B cell (primary cell): ENCODE measurements at regions not wholly inside any gene's neighbourhood (a gene's known extent, or its start where the extent isn't known, plus 50 kb on each side); places are given as distances from the start of the nearest gene placed in this dataset.

Experiments used
- ATAC-seq: fragments of 200-7000 bp; cut with Tn5 transposase; one replicate; pipeline ENCODE4 v1.10.0; 2021; ENCODE audit warnings: low read depth, mild to moderate bottlenecking, moderate number of reproducible peaks, moderate library complexity
- CTCF ChIA-PET: fragments of 350-600 bp; sonication (Branson Sonifier 250); formaldehyde crosslinking; loops from one replicate; lab custom pipeline; 2021; ENCODE audit warnings: antibody characterized with exemption, inconsistent platforms; lab: Charles Lee
- POLR2A ChIA-PET: fragments of 350-600 bp; sonication (Branson Sonifier 250); formaldehyde crosslinking; loops from one replicate; lab custom pipeline; 2021; ENCODE audit warnings: antibody characterized with exemption; lab: Charles Lee
- DNase-seq: peaks from one replicate; pipeline ENCODE4 v3.0.0; 2013
- H2AFZ ChIP-seq: 2 replicates; pipeline ENCODE4 v1.6.1; 2012; ENCODE audit warnings: mild to moderate bottlenecking, low read depth, low read length; ENCODE audit not compliant: insufficient read depth, poor library complexity, severe bottlenecking
- H3K27ac ChIP-seq, 2 donors: 1 replicate in 1 of 2; 2 replicates in 1 of 2; pipeline ENCODE4 v1.5.1; 2012 to 2013; ENCODE audit warnings: low read length in 2 of 2, mild to moderate bottlenecking in 2 of 2, moderate library complexity in 1 of 2
- H3K27me3 ChIP-seq, 4 experiments: fragments of 200-600 bp in 1 of 4; sonication (generic) in 1 of 4; replicated peaks in 1 of 4; 1 replicate in 2 of 4; 2 replicates in 2 of 4; pipeline versions ENCODE4 v1.6.1 to v1.7.0; 2013 to 2016; ENCODE audit warnings: low read length in 3 of 4, mild to moderate bottlenecking in 2 of 4, mixed read lengths in 1 of 4, moderate library complexity in 1 of 4; ENCODE audit not compliant: insufficient read depth in 4 of 4, control insufficient read depth in 3 of 4; ENCODE audit errors: control extremely low read depth in 1 of 4
- H3K36me3 ChIP-seq, 2 experiments: replicated peaks in 1 of 2; 1 replicate in 1 of 2; 2 replicates in 1 of 2; pipeline versions ENCODE4 v1.6.1 to v1.7.1; 2013; ENCODE audit warnings: low read length in 1 of 2; ENCODE audit not compliant: insufficient read depth in 2 of 2, control insufficient read depth in 1 of 2; ENCODE audit errors: control extremely low read depth in 1 of 2, extremely low read depth in 1 of 2
- H3K4me1 ChIP-seq, 2 donors: fragments of 200-600 bp in 1 of 2; sonication (generic) in 1 of 2; 1 replicate in 1 of 2; 2 replicates in 1 of 2; pipeline versions ENCODE4 v1.5.1 to v1.6.1; 2013 to 2017; ENCODE audit warnings: low read length in 2 of 2; ENCODE audit not compliant: control insufficient read depth in 2 of 2, insufficient read depth in 2 of 2
- H3K4me2 ChIP-seq: replicated peaks from 2 replicates; pipeline ENCODE3; 2012; ENCODE audit warnings: mild to moderate bottlenecking, low read depth, low read length; ENCODE audit not compliant: poor library complexity, severe bottlenecking
- H3K4me3 ChIP-seq, 5 experiments: fragments of 200-600 bp in 1 of 5; sonication (generic) in 1 of 5; 1 replicate in 3 of 5; 2 replicates in 2 of 5; pipeline versions ENCODE4 v1.5.1 to v1.7.0; 2011 to 2016; ENCODE audit warnings: low read length in 4 of 5, mild to moderate bottlenecking in 4 of 5, low read depth in 2 of 5, control low read depth in 1 of 5, moderate library complexity in 1 of 5; ENCODE audit not compliant: insufficient read depth in 1 of 5; ENCODE audit errors: control extremely low read depth in 1 of 5, extremely low read depth in 1 of 5
- H3K79me2 ChIP-seq: fragments of 200-600 bp; sonication (generic); one replicate; pipeline ENCODE4 v1.6.0; 2016; ENCODE audit warnings: low read length; ENCODE audit not compliant: control insufficient read depth, insufficient read depth
- H3K9ac ChIP-seq: fragments of 200-600 bp; sonication (generic); 2 replicates; pipeline ENCODE4 v1.6.1; 2017; ENCODE audit warnings: mild to moderate bottlenecking, low read length, moderate library complexity
- H3K9me3 ChIP-seq, 3 donors: one replicate each; pipeline versions ENCODE4 v1.6.1 to v1.7.1; 2013; ENCODE audit warnings: low read length in 2 of 3; ENCODE audit not compliant: control insufficient read depth in 2 of 3, insufficient read depth in 1 of 3; ENCODE audit errors: control extremely low read depth in 1 of 3
- H4K20me1 ChIP-seq: 2 replicates; pipeline ENCODE4 v1.6.0; 2012; ENCODE audit warnings: mild to moderate bottlenecking, low read length; ENCODE audit not compliant: insufficient read depth, control insufficient read depth, poor library complexity, severe bottlenecking
- H3K27ac Mint-ChIP-seq: one replicate; pipeline ENCODE4 v1.8.0; 2021; ENCODE audit warnings: mixed read lengths
- H3K27me3 Mint-ChIP-seq: one replicate; pipeline ENCODE4 v1.8.0; 2021; ENCODE audit warnings: mixed read lengths
- H3K4me1 Mint-ChIP-seq: one replicate; pipeline ENCODE4 v1.8.0; 2021; ENCODE audit warnings: mixed read lengths
- H3K4me3 Mint-ChIP-seq: one replicate; pipeline ENCODE4 v1.8.0; 2021; ENCODE audit warnings: mixed read lengths
- H3K9me3 Mint-ChIP-seq: one replicate; pipeline ENCODE4 v1.8.0; 2022; ENCODE audit warnings: mixed read lengths; ENCODE audit not compliant: insufficient read depth
- EZH2 ChIP-seq: IDR thresholded peaks from 2 replicates; pipeline ENCODE4 v1.6.1; 2012; ENCODE audit warnings: borderline replicate concordance, low read depth, mild to moderate bottlenecking, moderate library complexity, low read length; ENCODE audit not compliant: insufficient read depth, poor library complexity, severe bottlenecking
- WGBS: methylation state at CpG from one replicate; pipeline ENCODE4 v1.1.5; 2013; ENCODE audit warnings: missing lambda C conversion rate; ENCODE audit not compliant: insufficient coverage; 5-methylcytosine and 5-hydroxymethylcytosine counted together
- intact Hi-C: fragments of 100-400 bp; cut with micrococcal nuclease; formaldehyde crosslinking; loops from one replicate; pipeline ENCODE4 v1.10.0; 2022
- TF ChIP-seq, protein P1 (sequence below): fragments of 200-600 bp; IDR thresholded peaks from one replicate; pipeline ENCODE4 v1.8.0; 2022; ENCODE audit warnings: antibody characterized with exemption, mild to moderate bottlenecking

DNA sequence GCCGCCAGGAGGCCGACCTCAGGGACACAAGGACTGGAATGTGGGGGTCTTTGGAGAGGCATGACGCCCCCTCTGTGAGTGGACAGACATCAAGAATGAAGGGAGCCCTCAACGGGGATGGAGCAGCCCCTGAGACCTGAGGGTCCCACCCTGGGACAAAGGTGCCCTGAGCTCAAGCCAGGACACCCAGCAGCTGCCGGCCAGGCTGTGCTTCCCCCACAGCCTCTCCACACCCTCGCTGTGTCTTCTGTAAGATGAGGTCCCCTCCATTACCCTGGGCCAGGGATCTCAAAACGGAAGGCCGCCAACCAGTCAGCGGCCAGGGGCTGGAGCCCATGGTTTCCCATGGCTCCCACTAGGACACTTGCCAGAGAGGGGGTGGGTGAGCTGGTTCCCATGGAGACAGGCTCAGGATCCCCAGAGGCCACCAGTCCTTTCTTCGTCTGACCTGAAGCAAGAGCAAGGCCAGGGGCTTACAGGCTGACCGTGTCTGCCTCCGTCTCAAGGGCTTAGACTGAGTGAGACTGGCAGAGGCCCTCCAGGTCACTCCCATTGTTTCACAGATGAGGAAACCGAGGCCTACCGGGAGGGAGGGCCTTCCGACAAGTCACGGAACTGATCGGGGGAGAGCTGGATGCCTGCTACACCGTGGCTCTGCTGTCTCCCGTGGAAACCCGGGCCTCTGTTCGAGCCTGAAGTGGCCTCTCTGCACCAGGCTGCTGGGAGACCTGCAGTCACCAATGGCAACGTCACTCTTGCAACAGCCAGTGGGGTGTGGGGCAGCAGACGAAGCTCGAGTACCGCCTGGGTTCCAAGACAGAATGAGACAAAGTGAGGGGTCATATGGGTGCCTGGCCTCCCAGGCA is 91.7 kb upstream of the DIO3 start:
- no peaks in the 10 kb centered on the region for H4K20me1 ChIP-seq
- no peak for DNase-seq
- no peak overlapping the region for H2AFZ ChIP-seq
- no peak for TF ChIP-seq EZH2
- TF ChIP-seq, protein P1, sequence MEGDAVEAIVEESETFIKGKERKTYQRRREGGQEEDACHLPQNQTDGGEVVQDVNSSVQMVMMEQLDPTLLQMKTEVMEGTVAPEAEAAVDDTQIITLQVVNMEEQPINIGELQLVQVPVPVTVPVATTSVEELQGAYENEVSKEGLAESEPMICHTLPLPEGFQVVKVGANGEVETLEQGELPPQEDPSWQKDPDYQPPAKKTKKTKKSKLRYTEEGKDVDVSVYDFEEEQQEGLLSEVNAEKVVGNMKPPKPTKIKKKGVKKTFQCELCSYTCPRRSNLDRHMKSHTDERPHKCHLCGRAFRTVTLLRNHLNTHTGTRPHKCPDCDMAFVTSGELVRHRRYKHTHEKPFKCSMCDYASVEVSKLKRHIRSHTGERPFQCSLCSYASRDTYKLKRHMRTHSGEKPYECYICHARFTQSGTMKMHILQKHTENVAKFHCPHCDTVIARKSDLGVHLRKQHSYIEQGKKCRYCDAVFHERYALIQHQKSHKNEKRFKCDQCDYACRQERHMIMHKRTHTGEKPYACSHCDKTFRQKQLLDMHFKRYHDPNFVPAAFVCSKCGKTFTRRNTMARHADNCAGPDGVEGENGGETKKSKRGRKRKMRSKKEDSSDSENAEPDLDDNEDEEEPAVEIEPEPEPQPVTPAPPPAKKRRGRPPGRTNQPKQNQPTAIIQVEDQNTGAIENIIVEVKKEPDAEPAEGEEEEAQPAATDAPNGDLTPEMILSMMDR = no peak
- H3K27ac Mint-ChIP-seq = no peak overlapping the region
- ChIA-PET CTCF (no interaction called here), POLR2A (no interaction called here)
- no peak overlapping the region for H3K4me2 ChIP-seq
- H3K4me3 Mint-ChIP-seq = no peak overlapping the region
- peaks cover 2% of the 10 kb centered on the region for H3K9me3 Mint-ChIP-seq
- no peaks in the 10 kb centered on the region for H3K79me2 ChIP-seq
- WGBS = 85% methylated on average over 25 of the region's 25 CpGs
- no peak for ATAC-seq
- no peaks in the 10 kb centered on the region for H3K4me1 Mint-ChIP-seq
- intact Hi-C loops = no loop called here
- H3K9me3 ChIP-seq = peaks cover 0 to 17% (median 0%) of the 10 kb centered on the region in 3 donors
- H3K27me3 ChIP-seq = no peaks in the 10 kb centered on the region
- H3K9ac ChIP-seq = no peak overlapping the region
- no peak overlapping the region for H3K4me3 ChIP-seq
- no peak overlapping the region for H3K27ac ChIP-seq
- H3K4me1 ChIP-seq = no peaks in the 10 kb centered on the region
- H3K27me3 Mint-ChIP-seq = peaks cover 3% of the 10 kb centered on the region
- no peaks in the 10 kb centered on the region for H3K36me3 ChIP-seq

DNA sequence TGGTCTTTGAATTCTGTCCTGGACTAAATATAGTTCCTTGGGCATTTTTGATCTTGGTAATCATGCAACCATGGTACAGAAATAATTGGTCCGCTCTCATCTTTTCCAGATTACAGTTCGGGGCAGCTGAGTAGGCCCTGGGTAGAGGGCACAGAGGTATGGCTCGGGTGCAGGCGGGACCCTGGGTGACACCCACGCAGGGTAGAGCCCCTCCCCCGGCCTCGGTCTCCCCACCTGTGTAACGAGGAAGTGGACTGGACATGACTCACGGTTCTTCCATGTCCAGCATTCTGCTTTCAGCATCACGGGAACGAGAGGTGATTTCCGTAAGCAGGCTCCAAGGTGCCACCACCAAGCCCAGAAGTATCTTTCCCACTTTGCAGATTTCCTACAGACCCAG is 91.0 kb upstream of the DIO3 start:
- H3K27me3 ChIP-seq = no peaks in the 10 kb centered on the region
- ChIA-PET CTCF (no interaction called here), POLR2A (no interaction called here)
- WGBS = 89% methylated on average over 8 of the region's 12 CpGs
- no peak overlapping the region for H3K4me2 ChIP-seq
- no peak for TF ChIP-seq EZH2
- TF ChIP-seq, protein P1 = no peak
- H3K4me1 ChIP-seq = no peaks in the 10 kb centered on the region
- H3K9ac ChIP-seq = no peak overlapping the region
- Mint-ChIP-seq H3K4me1 (no peaks in the 10 kb centered on the region), H3K9me3 (peaks cover 2% of the 10 kb centered on the region), H3K27ac (no peak overlapping the region), H3K27me3 (peaks cover 3% of the 10 kb centered on the region), H3K4me3 (no peak overlapping the region)
- peaks cover 0 to 17% (median 0%) of the 10 kb centered on the region in 3 donors for H3K9me3 ChIP-seq
- intact Hi-C loops = no loop called here
- no peak overlapping the region for H3K27ac ChIP-seq
- no peak overlapping the region for H2AFZ ChIP-seq
- no peaks in the 10 kb centered on the region for H3K79me2 ChIP-seq
- no peaks in the 10 kb centered on the region for H4K20me1 ChIP-seq
- no peaks in the 10 kb centered on the region for H3K36me3 ChIP-seq
- ATAC-seq = no peak
- no peak for DNase-seq
- H3K4me3 ChIP-seq = no peak overlapping the region
